ENCODE measurements at regions not wholly inside any gene's neighbourhood (a gene's known extent, or its start where the extent isn't known, plus 50 kb on each side); places are given as distances from the start of the nearest gene placed in this dataset.

DNA sequence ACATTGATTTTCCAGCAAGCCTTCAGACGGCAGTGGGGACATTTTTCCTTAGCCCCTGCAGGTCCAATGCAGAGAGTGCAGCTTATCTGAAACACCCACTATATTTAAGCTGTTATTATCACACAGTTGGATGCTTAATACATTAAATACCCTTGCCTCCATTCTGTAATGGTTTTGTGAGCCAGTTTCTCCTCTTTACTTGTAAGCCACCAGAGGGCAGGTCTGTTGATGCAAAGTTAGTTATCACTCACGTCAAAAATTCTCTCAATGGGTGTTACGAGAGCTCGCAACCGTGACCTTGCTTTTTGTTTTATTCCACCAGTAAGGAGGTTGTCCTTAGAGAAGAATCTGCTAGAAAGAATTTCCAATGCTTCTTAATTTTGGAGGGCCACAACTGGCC is 189.8 kb downstream of the INSIG2 start:
- DNase-seq (ENCODE audit: low spot score) = no peak
- peaks cover 3% of the 10 kb centered on the region for H3K27me3 ChIP-seq
- H3K27ac ChIP-seq = no peak overlapping the region
- WGBS (ENCODE audit: low lambda C conversion rate, missing lambda C conversion rate) = 91% methylated on average over 5 of the region's 5 CpGs
- H3K4me1 ChIP-seq (ENCODE audit: insufficient read depth) = no peaks in the 10 kb centered on the region
- no peaks in the 10 kb centered on the region for H3K36me3 ChIP-seq (replicated peaks; ENCODE audit: insufficient read depth, low read depth)
- TF ChIP-seq, protein P1, sequence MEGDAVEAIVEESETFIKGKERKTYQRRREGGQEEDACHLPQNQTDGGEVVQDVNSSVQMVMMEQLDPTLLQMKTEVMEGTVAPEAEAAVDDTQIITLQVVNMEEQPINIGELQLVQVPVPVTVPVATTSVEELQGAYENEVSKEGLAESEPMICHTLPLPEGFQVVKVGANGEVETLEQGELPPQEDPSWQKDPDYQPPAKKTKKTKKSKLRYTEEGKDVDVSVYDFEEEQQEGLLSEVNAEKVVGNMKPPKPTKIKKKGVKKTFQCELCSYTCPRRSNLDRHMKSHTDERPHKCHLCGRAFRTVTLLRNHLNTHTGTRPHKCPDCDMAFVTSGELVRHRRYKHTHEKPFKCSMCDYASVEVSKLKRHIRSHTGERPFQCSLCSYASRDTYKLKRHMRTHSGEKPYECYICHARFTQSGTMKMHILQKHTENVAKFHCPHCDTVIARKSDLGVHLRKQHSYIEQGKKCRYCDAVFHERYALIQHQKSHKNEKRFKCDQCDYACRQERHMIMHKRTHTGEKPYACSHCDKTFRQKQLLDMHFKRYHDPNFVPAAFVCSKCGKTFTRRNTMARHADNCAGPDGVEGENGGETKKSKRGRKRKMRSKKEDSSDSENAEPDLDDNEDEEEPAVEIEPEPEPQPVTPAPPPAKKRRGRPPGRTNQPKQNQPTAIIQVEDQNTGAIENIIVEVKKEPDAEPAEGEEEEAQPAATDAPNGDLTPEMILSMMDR (IDR thresholded peaks at IDR 0.05; ENCODE audit: poor library complexity) = no peak
- H3K79me2 ChIP-seq = no peaks in the 10 kb centered on the region
- H2AFZ ChIP-seq = no peak overlapping the region
- H4K20me1 ChIP-seq (ENCODE audit: insufficient read depth, poor library complexity, severe bottlenecking) = no peaks in the 10 kb centered on the region
- H3K4me3 ChIP-seq = no peak overlapping the region
- no peaks in the 10 kb centered on the region for H3K9me3 ChIP-seq (ENCODE audit: low read depth)
- no peak overlapping the region for H3K4me2 ChIP-seq
- H3K9me2 ChIP-seq (replicated peaks; ENCODE audit: insufficient read depth) = no peaks in the 10 kb centered on the region

DNA sequence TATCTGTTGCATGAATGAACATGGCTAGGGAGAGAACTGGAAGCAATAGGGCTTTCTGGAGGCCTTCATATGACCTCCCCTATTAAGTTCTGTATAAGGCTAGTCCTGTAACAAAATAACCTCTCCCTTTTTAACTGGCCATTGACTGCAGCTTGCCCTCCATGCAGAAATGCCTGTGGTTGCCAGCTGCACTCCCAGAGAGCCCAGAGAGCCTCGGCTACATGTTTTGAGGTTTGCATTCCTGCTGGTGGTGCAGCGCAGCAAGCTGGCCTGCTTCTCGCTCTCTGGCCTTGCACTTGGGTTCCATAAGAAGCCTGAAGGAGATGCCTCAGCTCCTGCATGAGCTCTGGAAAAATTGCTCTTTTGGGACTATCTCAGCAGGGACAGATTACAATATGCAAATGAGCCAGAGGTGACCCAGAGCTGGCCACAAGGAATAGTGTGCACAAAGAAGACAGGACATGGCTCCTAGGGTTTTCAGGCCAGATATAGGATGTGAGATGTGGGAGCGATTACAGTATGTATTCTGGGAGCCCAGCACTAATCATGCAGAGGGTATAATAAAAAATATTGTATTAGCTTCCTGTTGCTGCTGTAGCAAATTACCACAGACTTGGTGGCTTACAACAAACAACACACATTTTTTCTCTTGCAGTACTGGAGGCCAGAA is 186.7 kb downstream of the INSIG2 start:
- Histone ChIP-seq H3K36me3 (replicated peaks; ENCODE audit: insufficient read depth, low read depth) (no peaks in the 10 kb centered on the region), H3K27ac (no peak overlapping the region), H3K9me2 (replicated peaks; ENCODE audit: insufficient read depth) (no peaks in the 10 kb centered on the region), H3K79me2 (no peaks in the 10 kb centered on the region), H3K4me2 (no peak overlapping the region), H3K4me1 (ENCODE audit: insufficient read depth) (no peaks in the 10 kb centered on the region), H4K20me1 (ENCODE audit: insufficient read depth, poor library complexity, severe bottlenecking) (no peaks in the 10 kb centered on the region), H3K4me3 (no peak overlapping the region), H3K27me3 (peaks cover 7% of the 10 kb centered on the region), H3K9me3 (ENCODE audit: low read depth) (no peaks in the 10 kb centered on the region), H2AFZ (no peak overlapping the region)
- WGBS (ENCODE audit: low lambda C conversion rate, missing lambda C conversion rate) = 88% methylated on average over 4 of the region's 4 CpGs
- TF ChIP-seq, protein P1 (IDR thresholded peaks at IDR 0.05; ENCODE audit: poor library complexity) = no peak
- no peak for TF ChIP-seq EZH2 (IDR thresholded peaks at IDR 0.05; ENCODE audit: borderline replicate concordance)
- TF ChIP-seq EZH2phosphoT487 (IDR thresholded peaks at IDR 0.05; ENCODE audit: low read depth, severe bottlenecking, unreplicated experiment) = no peak
- DNase-seq (ENCODE audit: low spot score) = no peak

DNA sequence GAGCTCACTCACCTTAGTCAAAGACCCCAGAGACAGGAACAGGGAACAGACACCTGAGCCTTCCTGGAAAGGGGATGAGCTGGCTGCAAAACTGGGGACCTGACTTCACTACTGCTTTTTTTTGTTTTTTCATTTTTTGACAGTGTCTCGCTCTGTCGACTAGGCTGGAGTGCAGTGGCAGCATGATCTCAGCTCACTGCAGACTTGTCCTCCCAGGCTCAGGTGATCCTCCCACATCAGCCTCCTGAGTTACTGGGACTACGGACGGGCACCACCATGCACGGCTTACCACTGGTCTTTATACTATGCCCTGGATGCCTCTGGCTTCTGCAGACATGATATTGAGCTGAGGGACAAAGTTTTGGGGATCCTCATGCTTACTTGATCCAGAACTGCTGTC is 184.1 kb downstream of the INSIG2 start:
- TF ChIP-seq, protein P1 (IDR thresholded peaks at IDR 0.05; ENCODE audit: poor library complexity) = no peak
- TF ChIP-seq EZH2 (IDR thresholded peaks at IDR 0.05; ENCODE audit: borderline replicate concordance) = no peak
- TF ChIP-seq EZH2phosphoT487 (IDR thresholded peaks at IDR 0.05; ENCODE audit: low read depth, severe bottlenecking, unreplicated experiment) = no peak
- H2AFZ ChIP-seq = no peak overlapping the region
- no peaks in the 10 kb centered on the region for H3K4me1 ChIP-seq (ENCODE audit: insufficient read depth)
- H3K9me3 ChIP-seq (ENCODE audit: low read depth) = no peaks in the 10 kb centered on the region
- H3K27me3 ChIP-seq = peaks cover 7% of the 10 kb centered on the region
- no peak for DNase-seq (ENCODE audit: low spot score)
- no peaks in the 10 kb centered on the region for H3K79me2 ChIP-seq
- 82% methylated on average over 5 of the region's 5 CpGs for WGBS (ENCODE audit: low lambda C conversion rate, missing lambda C conversion rate)
- no peaks in the 10 kb centered on the region for H3K36me3 ChIP-seq (replicated peaks; ENCODE audit: insufficient read depth, low read depth)
- no peak overlapping the region for H3K4me2 ChIP-seq
- H3K9me2 ChIP-seq (replicated peaks; ENCODE audit: insufficient read depth) = no peaks in the 10 kb centered on the region
- no peak overlapping the region for H3K4me3 ChIP-seq
- no peaks in the 10 kb centered on the region for H4K20me1 ChIP-seq (ENCODE audit: insufficient read depth, poor library complexity, severe bottlenecking)
- H3K27ac ChIP-seq = no peak overlapping the region

Measured in hepatocyte (in vitro differentiated cells).